ENCODE measurements at regions not wholly inside any gene's neighbourhood (a gene's known extent, or its start where the extent isn't known, plus 50 kb on each side); places are given as distances from the start of the nearest gene placed in this dataset.

- TF ChIP-seq, protein P1, sequence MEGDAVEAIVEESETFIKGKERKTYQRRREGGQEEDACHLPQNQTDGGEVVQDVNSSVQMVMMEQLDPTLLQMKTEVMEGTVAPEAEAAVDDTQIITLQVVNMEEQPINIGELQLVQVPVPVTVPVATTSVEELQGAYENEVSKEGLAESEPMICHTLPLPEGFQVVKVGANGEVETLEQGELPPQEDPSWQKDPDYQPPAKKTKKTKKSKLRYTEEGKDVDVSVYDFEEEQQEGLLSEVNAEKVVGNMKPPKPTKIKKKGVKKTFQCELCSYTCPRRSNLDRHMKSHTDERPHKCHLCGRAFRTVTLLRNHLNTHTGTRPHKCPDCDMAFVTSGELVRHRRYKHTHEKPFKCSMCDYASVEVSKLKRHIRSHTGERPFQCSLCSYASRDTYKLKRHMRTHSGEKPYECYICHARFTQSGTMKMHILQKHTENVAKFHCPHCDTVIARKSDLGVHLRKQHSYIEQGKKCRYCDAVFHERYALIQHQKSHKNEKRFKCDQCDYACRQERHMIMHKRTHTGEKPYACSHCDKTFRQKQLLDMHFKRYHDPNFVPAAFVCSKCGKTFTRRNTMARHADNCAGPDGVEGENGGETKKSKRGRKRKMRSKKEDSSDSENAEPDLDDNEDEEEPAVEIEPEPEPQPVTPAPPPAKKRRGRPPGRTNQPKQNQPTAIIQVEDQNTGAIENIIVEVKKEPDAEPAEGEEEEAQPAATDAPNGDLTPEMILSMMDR (IDR thresholded peaks at IDR 0.05): no peak
- no peak for TF ChIP-seq POLR2A (IDR thresholded peaks at IDR 0.05)
These were observed 166.2 kb upstream of the FAM3C start for GRCh38 chr7:121562259-121562658.
